Thyroid gland (tissue), 4 donors: ENCODE measurements at regions not wholly inside any gene's neighbourhood (a gene's known extent, or its start where the extent isn't known, plus 50 kb on each side); places are given as distances from the start of the nearest gene placed in this dataset.

ENCODE experiments used
- CTCF ChIP-seq, 6 experiments: fragments of 200-600 bp in 3 of 6; fragments of 450-650 bp in 3 of 6; sonication (generic) in 3 of 6; IDR thresholded peaks; one replicate each; pipeline ENCODE4 v1.5.1; 2016 to 2019; ENCODE audit warnings: antibody characterized with exemption in 6 of 6, mild to moderate bottlenecking in 2 of 6, inconsistent platforms in 1 of 6, moderate library complexity in 1 of 6
- POLR2A ChIP-seq, 2 donors: fragments of 450-650 bp; IDR thresholded peaks; one replicate each; pipeline ENCODE4 v1.6.1; 2017; ENCODE audit warnings: antibody characterized with exemption in 2 of 2, mild to moderate bottlenecking in 2 of 2, moderate library complexity in 1 of 2

DNA sequence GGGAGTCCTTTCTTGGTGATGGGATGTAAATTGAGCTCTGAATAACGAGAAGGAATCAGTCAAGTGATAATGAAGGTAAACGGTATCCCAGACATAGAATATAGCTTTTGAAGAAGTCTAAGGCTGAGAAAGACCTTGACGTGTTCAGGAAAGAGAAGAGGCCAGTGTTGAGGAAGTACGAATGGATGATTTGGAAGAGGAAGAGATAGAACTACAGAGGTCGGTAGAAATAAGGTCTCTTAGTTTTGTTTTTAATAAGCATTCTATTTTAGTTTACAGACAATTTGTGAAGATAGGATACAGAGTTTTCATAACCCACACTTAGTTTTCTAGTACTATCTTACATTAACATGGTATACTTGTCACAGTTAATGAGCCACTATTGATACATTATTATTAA lies 1598.1 kb downstream of the FAM181B start:
- no peak for TF ChIP-seq CTCF (IDR thresholded peaks at IDR 0.05)
- no peak for TF ChIP-seq POLR2A (IDR thresholded peaks at IDR 0.05)
